Stimulated activated CD4-positive, alpha-beta T cell treated with anti-CD3 and anti-CD28 coated beads, Interleukin-12 subunit alpha, Interleukin-12 subunit beta, amount 100 ng/mL, for 48 hours (primary cell): ENCODE measurements at regions not wholly inside any gene's neighbourhood (a gene's known extent, or its start where the extent isn't known, plus 50 kb on each side); places are given as distances from the start of the nearest gene placed in this dataset.
"Not testable (repeated sequence)": the region's sequence is repeated elsewhere in the genome, so short reads cannot be mapped to it uniquely, and the experiment has no call there.

Source experiments
- DNase-seq, 3 donors: peaks; one replicate each; pipeline ENCODE4 v3.0.0-alpha.2; 2020; ENCODE audit warnings: low read depth in 2 of 3, low spot score in 1 of 3

- DNase-seq, result no peak
Measured at GRCh38 chr7:132030883-132031282, 474.5 kb upstream of the PODXL start.

DNA sequence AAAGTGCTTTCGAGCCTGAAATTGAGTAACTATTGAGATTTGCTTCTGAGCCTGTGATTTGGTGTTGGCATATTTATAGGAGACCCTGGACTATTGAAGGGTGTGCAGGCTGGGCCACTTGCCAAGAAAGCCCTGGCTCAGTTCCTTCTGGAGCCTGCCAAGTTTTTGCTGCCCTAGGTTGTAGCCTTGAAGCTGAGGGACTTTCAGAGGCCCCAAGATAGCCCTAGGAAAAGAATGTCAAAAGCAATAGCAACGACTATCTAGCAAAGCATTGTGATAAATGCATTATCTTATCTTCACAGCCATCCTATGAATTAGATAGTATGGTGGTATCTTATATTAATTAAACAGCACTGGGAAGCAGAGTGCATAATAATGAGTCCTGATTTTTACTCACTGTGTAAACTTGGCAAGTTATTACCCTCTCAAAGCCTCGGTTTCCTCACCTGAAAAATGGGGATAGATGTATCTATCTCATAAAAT is 473.7 kb upstream of the PODXL start:
- no peak for DNase-seq

- no peak for DNase-seq
Measured at GRCh38 chr7:132029369-132030085, 473.1 kb upstream of the PODXL start.

- DNase-seq, result no peak
Measured at GRCh38 chr7:132028144-132028920, 471.9 kb upstream of the PODXL start.

GRCh38 chr7:132024290-132024689 is 467.9 kb upstream of the PODXL start:
- DNase-seq, result no peak

DNA sequence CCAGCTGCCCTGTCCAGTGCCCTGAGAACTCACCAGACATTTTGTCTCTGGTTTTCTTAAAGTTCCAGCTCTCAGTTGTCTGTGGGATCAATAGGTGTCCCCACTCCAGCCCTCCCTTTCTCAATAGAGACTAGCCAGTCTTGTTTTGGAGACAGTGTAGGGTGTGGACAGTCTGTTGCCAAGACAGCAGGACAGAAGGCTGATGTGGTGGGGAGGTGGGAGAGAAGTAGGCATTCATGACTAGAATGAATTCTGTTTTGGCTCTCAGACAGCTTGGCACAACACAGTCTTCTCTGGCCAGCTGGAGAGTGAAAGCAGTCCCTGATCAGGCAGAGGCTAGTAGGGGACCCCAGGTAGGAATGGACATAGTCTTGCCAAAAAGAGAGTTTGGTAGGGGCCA is 467.0 kb upstream of the PODXL start:
- no peak for DNase-seq

GRCh38 chr7:132022188-132022587 is 465.8 kb upstream of the PODXL start:
- no peak for DNase-seq

DNA sequence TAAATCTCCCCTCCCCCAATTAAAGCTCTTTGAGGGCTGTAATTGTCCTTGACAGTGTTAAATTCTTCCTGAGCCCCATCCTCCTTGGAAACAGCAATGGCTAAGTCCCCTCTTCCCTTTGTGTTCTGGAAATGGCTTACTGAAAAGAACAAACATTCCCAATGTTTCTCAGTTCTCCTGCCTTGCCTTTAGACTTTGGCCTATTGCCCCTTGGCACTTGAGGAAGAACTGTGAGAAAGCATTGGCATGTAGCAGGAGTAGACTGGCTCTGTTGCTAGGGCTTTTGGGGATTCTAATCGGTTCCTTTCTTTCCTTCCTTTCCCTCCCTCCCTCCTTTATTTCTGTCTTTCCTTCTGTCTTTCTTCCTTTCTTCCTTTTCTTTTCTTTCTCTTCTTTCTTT is 463.3 kb upstream of the PODXL start:
- DNase-seq, result no peak

- DNase-seq, result no peak
Measured at GRCh38 chr7:132009778-132010177, 453.4 kb upstream of the PODXL start.

DNA sequence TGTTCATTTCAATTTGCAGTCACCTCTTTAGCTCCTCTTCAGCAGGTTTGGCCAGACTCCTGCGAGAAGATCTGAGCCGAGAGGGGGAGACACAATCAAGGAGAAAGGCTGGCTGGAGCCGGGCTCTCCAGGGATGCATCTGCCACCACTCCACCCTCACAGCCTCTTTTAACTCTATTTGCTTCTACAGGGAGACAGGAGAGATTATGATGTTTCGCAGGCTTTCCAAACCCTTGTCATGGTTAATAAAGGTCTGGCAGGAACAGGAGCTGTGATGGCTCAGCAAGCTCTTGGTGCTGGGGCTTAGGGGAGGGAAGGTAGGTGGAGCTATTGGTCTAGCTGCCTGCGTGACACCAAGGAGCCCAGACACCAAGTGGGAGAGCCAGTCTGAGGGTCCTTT is 448.1 kb upstream of the PODXL start:
- DNase-seq, result no peak

GRCh38 chr7:132002343-132002968 is 446.0 kb upstream of the PODXL start:
- no peak for DNase-seq

DNA sequence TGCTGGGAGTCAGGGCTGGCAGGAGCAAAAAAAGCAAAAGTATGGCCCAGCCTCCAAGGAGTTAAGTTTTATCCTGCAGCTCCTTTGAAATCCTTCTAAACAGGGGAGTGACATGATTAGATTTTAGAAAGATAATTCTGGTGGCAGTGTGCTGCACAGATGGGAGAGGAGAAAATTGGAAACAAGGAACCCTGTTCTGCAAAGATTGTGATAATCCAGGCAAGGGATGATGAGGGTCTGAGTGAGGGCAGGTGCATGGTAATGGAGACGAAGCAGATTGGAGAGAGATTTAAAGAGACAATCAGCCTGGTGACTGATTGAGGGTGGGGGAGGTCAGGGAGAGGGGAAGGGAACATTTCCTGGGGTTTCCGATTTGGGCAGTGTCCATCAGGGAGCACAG is 444.7 kb upstream of the PODXL start:
- DNase-seq, result no peak

- no peak for DNase-seq
Measured at GRCh38 chr7:131999193-131999592, 442.8 kb upstream of the PODXL start.

DNA sequence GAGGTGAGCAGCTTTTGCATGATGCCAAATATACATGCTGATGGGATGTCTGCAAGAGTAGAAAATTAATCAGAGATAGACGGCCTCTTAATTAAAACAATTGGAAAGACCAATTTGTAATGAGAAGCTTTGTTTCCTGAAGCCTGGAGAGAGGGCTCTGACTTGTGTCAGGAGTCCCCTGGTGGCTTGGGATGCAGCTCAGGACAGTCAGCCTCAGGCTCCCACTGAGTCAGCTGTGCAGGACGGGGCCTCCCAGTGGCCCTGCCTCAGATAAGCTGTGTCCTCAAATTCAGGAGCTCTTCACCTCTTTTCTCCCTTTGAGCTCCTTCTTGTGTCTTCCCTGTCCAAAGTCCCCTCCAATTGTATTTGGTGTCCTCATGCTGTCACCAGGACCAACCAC is 438.9 kb upstream of the PODXL start:
- DNase-seq, result no peak

DNA sequence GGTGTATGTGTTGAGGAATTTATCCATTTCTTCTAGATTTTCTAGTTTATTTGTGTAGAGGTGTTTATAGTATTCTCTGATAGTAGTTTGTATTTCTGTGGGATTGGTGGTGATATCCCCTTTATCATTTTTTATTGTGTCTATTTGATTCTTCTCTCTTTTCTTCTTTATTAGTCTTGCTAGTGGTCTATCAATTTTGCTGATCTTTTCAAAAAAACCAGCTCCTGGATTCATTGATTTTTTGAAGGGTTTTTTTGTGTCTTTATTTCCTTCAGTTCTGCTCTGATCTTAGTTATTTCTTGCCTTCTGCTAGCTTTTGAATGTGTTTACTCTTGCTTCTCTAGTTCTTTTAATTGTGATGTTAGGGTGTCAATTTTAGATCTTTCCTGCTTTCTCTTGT is 424.6 kb upstream of the PODXL start:
- not testable (repeated sequence) for DNase-seq

DNA sequence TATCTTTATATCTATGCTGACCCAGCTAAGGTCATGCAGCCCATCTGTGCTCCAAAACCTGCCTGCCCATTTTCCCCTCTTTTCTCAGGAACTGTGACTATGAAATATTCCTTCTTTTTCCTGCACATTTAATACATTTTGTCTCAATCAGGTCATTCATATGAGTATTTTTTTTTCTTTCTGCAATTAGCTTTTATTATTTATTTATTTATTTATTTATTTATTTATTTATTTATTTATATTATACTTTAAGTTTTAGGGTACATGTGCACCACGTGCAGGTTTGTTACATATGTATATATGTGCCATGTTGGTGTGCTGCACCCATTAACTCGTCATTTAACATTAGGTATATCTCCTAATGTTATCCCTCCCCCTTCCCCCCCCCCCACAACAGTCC is 421.7 kb upstream of the PODXL start:
- DNase-seq, result not testable (repeated sequence)

- DNase-seq, result no peak
Measured at GRCh38 chr7:131976411-131976810, 420.0 kb upstream of the PODXL start.

GRCh38 chr7:131974671-131975070 is 418.2 kb upstream of the PODXL start:
- no peak for DNase-seq

GRCh38 chr7:131972251-131972650 is 415.8 kb upstream of the PODXL start:
- DNase-seq, result no peak

DNA sequence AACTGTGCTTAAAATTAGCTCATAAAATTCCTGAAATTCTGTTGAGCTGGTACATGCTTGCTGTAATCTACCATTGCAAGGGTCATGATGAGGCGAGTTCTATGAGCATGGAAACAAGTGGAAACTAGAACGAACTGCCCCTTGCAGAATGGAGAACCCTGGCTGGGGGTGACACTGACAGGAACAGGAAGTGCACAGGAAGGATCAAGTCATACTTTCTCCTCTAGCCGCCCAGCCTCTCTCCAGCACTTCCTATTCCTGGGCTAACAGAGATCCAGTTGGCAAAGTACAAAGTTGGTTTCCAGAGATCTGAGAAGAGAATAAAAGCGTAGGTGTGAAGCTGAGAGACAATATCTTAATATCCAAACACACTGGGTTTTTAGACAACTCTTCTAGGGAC is 414.2 kb upstream of the PODXL start:
- no peak for DNase-seq

DNA sequence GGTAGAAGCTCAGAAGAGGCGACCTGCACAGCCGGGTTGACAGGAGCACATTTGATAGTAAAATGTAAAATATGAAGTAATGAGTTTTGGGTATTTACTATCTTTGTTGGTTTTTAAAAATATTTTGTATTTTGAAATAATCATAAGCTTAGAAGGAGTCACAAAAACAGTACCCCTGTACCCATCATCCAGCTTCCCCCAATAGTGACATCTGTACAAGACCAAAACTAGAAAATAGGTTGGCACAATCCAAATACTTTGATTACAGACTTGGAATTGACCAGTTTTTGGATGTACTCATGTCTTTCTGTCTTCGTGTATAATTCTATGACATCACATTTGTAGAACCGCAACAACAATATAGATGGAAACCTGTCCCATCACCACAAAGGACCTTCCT is 413.1 kb upstream of the PODXL start:
- no peak for DNase-seq

GRCh38 chr7:131967216-131967730 is 410.8 kb upstream of the PODXL start:
- DNase-seq, result no peak
